GM18517 (cell line): ENCODE measurements at regions not wholly inside any gene's neighbourhood (a gene's known extent, or its start where the extent isn't known, plus 50 kb on each side); places are given as distances from the start of the nearest gene placed in this dataset.

Source experiments
- ATAC-seq: cut with Tn5 transposase; IDR thresholded peaks from one replicate; pipeline ENCODE4 v1.9.1; 2021; ENCODE audit warnings: mild to moderate bottlenecking, moderate library complexity; ENCODE audit not compliant: unreplicated experiment

- no peak for ATAC-seq
Observed at GRCh38 chr13:105599477-105600037, 935.9 kb downstream of the EFNB2 start.

- ATAC-seq: no peak
Observed at GRCh38 chr13:105598529-105598928, 936.9 kb downstream of the EFNB2 start.

- ATAC-seq: no peak
Observed at GRCh38 chr13:105597573-105597972, 937.9 kb downstream of the EFNB2 start.

GRCh38 chr13:105595471-105595870 is 940.0 kb downstream of the EFNB2 start:
- ATAC-seq: no peak

- ATAC-seq: no peak
Observed at GRCh38 chr13:105591277-105591676, 944.2 kb downstream of the EFNB2 start.

GRCh38 chr13:105587786-105588185 is 947.7 kb downstream of the EFNB2 start:
- ATAC-seq: no peak

GRCh38 chr13:105579821-105580710 is 955.4 kb downstream of the EFNB2 start:
- ATAC-seq: no peak

GRCh38 chr13:105573136-105573535 is 962.3 kb downstream of the EFNB2 start:
- ATAC-seq: no peak

GRCh38 chr13:105572401-105572800 is 963.1 kb downstream of the EFNB2 start:
- ATAC-seq: no peak

GRCh38 chr13:105569816-105570215 is 965.6 kb downstream of the EFNB2 start:
- no peak for ATAC-seq

- no peak for ATAC-seq
Observed at GRCh38 chr13:105567951-105568525, 967.4 kb downstream of the EFNB2 start.

- no peak for ATAC-seq
Observed at GRCh38 chr13:105565136-105565727, 970.2 kb downstream of the EFNB2 start.

- ATAC-seq: no peak
Observed at GRCh38 chr13:105552078-105552477, 983.4 kb downstream of the EFNB2 start.

GRCh38 chr13:105547851-105548250 is 987.6 kb downstream of the EFNB2 start:
- ATAC-seq: no peak

GRCh38 chr13:105545811-105546210 is 989.7 kb downstream of the EFNB2 start:
- ATAC-seq: no peak

GRCh38 chr13:105543742-105544141 is 991.7 kb downstream of the EFNB2 start:
- no peak for ATAC-seq

GRCh38 chr13:105541565-105541964 is 993.9 kb downstream of the EFNB2 start:
- ATAC-seq: no peak

GRCh38 chr13:105538346-105538745 is 997.1 kb downstream of the EFNB2 start:
- ATAC-seq: no peak

- ATAC-seq: no peak
Observed at GRCh38 chr13:105537113-105537512, 998.3 kb downstream of the EFNB2 start.

GRCh38 chr13:105530468-105530867 is 1005.0 kb downstream of the EFNB2 start:
- ATAC-seq: no peak

- no peak for ATAC-seq
Observed at GRCh38 chr13:105527127-105527526, 1008.3 kb downstream of the EFNB2 start.

- no peak for ATAC-seq
Observed at GRCh38 chr13:105519771-105520170, 1015.7 kb downstream of the EFNB2 start.
